Stimulated activated CD4-positive, alpha-beta T cell treated with anti-CD3 and anti-CD28 coated beads, Interleukin-1b, Interleukin-23, amount 100 ng/mL, for 24 hours (primary cell): ENCODE measurements at regions not wholly inside any gene's neighbourhood (a gene's known extent, or its start where the extent isn't known, plus 50 kb on each side); places are given as distances from the start of the nearest gene placed in this dataset.
"Not testable (repeated sequence)": the region's sequence is repeated elsewhere in the genome, so short reads cannot be mapped to it uniquely, and the experiment has no call there.

Experiments used
- DNase-seq, 4 experiments: peaks; one replicate each; pipeline ENCODE4 v3.0.0-alpha.2; 2020; ENCODE audit warnings: low read depth in 4 of 4, low spot score in 1 of 4

DNA sequence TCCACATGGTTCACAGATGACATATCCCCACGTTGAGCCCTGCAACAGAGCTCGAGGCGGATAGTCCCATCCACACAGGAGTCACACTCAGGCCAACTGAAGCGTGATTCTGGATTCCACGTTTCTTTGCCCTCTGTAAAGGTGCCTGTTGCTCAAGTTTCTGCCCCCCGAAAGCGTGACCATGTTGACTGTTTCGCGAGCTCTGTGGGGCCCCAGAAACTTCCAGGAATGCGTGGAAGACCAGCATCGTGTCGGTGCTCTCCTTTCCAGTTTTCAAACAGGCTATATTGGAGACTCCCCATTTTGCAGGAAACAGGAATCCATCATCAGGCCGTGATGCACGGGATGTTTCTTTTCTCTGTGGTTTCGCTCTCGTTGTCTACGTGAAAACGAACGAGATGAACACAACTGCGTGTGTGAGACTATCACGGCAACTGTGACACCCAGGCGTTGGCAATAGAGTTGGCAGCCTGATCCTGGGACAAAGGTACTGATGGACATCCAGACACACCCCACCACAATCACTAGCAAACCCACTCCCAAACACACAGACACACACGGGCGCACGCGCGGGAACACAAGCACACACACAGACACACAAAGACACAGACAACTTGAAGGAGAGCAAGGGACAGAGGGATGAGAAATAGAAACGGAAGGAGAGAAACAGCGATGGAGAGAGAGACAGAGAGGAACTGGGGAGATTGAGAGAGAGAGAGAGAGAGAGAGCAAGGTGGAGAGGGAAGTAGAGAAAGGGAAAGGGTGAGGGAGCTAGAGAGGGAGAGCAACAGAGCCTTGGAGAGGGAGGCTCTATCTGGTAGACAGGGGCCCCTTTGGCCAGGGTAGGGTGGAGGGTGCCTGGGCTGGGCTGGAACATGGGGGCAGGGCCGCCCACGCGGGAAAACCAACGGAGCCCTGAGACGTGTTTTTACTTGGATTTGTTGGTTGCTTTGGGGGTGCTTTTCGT is 1609.3 kb downstream of the SPATA31A7 start:
- DNase-seq = peak in 1 of 4 experiments; percentile 18

DNA sequence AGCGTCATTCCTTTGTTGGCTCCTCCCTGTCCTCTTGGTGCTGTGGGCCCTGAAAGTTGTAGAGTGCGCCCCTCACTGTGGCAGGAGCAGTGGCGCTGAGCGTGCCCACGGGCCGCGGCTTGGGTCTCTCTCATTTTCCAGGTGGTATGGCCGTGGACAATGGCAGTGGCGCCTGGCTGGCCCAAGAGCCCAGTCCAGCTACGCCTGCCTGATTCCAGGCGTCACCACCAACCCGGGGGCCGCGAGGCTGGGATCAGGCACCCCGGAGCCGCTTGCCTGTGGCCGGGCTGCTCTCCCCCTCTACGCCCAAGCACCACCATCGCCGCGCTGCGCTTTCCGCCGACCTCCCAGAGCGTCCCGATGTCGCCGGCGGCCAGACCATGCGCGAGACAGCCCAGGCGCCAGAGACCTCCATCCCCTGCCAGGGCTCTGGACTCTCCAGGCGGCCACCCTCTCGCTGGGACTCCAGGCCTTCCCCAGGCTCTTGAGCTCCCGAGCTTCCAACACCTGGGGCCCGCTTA is 1610.1 kb downstream of the SPATA31A7 start:
- peak in 1 of 4 experiments; percentile 6 for DNase-seq

DNA sequence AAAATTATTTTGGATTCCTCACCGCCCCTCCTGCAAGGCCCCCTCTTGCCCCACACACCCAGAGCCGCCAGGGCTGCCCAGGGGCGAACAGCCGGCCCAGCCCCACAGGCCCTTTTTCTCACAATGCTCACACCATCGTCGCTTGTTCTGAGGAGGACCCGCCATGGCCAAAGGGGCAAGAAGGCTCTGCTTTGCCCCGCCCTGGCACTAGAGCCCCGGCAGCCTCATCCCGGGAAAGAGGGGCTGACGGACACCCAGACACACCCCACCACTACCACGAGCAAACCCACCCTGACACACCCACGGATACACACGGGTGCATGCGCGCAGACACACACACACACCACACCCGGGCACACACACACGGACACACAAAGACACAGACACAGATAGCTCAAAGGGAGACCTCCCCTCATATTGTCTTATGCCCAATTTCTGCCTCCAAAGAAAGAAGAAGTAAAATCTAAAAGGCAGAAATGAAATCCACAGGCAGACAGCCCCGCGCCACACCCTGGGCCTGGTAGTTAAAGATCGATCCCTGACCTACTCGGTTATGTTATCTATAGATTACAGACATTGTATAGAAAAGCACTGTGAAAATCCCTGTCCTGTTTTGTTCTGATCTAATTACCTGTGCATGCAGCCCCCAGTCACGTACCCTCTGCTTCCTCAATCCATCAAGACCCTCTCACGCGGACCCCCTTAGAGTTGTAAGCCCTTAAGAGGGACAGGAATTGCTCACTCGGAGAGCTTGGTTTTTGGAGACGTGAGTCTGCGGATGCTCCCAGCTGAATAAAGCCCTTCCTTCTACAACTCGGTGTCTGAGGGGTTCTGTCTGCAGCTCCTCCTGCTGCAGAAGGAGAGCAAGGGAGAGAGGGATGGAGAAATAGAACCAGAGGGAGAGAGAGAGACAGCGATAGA is 1610.9 kb downstream of the SPATA31A7 start:
- peak in 1 of 4 experiments; percentile 6 for DNase-seq

DNA sequence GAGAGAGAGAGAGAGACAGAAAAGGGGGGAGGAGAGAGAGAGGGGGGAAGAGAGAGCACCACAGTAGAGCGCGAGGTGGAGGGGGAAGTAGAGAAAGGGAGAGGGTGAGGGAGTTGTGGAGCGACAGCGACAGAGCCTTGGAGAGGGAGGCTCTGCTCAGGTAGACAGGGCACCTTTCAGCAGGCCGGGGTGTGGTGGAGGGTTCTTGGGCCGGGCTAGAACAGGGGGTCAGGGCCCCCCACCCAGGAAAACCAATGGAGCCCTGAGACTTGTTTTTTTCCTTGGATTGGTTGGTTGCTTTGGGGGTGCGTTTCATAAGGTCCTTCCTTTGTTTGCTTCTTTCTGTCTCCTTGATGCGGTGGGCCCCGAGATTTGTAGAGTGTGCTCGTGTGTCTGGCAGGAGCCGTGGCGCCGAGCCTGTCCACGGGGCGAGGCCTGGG is 1611.6 kb downstream of the SPATA31A7 start:
- DNase-seq = peak in 1 of 4 experiments; percentile 6

DNA sequence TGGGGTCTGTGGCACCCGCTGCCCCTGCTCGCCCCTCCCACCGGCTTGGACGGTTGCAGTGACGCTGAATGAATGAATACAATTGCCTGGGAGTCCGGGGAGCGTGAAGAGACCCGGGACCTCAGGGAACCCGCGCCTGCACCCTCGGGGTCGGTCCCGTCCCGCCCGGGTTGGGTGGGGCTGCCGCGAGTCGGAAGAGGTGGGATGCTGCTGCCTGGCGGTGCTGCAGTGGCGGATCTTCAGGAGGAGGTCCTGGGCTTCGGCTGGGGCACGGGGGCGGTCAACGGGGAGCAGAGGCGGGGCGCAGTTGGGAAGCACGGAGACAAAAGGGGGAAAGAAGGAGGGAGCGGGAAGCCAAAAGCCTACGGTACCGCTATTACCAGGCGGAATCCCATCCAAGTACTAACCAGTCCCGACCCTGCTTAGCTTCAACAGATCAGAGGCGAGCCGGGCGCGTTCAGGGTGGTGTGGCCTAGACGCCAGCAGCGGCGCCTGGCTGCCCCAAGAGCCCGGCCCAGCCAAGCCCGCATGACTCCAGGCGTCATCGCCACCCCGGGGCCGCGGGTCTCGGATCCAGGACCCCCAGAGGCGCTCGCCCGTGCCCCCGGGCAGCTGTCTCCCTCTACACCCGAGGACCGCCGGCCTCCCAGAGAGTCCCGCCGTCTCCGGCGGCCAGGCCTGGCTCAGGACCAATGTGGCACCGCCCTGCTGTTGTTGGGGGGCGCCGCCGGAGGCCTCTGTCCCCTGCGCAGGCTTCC is 1612.3 kb downstream of the SPATA31A7 start:
- DNase-seq = peak in 2 of 4 experiments; percentile 55 to 65

DNA sequence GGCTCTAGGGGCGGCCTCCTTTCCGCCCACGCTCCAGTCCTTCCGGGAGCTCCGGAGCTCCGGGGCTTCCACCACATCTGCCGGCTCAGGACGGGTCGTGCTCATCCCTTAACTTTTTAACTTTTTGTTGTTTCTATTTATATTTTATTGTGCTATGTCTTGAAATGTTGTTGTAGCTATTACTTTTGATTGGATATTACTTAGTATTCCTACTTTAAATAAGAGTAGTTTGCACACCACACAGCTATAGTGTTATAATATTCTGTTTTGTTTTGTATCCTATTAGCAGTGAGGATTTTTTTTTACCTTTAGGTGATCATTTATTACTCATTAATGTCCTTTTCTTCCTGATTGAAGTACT is 1612.9 kb downstream of the SPATA31A7 start:
- DNase-seq = not testable (repeated sequence)

DNA sequence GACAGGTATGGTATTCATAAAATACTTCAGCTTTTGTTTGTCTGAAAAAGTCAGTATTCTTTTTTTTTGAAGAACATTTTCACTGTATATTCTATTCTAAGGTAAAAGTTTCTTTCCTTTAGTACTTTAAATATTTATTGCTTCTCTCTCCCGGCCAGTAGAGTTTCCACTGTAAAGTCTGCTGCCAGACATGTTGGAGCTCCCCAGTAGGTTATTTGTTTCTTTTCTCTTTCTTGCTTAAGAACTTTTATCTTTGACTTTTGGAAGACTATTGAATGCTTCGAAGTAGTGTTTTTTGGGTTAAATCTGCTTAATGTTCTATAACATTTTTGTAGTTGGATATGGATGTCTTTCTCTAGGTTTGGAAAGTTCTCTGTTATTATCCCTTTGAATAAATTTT is 1613.3 kb downstream of the SPATA31A7 start:
- not testable (repeated sequence) for DNase-seq

DNA sequence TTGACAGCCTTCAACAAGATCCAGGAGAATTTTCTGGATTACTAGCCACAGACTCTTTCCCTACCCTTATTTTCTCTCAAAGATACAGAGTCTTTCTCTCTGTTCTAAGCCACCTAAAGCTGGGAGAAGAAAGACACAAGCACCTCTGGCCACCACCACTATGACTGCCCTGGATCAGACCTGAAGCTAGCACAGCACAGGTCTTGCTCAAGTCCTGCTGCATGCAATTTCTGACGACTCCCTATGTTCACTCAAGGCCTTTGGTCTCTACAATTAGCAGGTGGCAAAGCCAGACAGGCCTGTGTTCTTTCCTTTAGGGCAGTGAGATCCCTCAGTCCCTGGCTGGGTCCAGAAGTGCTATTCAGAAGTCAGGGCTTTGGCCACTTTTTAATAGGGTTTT is 1614.5 kb downstream of the SPATA31A7 start:
- not testable (repeated sequence) for DNase-seq

DNA sequence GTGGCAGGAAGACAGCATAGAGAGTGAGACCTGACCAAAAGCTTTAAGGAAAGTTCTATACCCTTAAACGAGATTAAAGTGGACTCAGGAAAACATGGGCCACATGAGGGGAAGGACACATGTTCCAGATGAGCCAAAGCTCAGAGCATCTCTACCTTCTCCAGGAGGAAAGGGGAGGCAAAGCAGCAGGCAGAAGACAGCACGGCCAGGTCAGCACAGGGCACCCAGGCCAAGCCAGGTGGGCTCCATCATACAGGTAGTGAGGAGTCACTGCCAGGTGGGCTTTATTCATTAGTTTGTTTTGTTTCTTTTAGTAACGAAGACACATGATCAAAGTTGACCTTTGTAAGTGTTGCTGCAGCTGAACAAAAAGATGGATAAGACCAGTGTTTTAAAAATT is 1617.6 kb downstream of the SPATA31A7 start:
- not testable (repeated sequence) for DNase-seq

DNA sequence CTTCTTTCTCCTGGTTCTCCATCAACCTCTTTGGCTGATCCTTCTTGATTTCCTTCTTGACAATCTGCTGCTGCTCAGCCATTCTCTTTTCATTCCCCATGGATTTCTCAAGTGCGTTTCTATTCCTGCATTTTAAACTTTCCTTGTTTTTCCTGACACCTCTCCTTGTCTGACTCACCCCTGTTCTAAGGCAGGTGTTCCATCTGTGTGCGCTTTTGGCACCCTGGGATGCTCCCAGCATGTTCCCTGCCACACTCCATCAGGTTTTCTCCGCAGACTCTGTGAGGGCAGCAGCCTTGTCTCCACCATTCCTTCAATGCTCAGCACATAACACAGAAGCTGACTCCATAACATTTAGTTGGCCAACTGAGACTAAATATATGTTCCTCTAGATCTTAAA is 1618.2 kb downstream of the SPATA31A7 start:
- not testable (repeated sequence) for DNase-seq

DNA sequence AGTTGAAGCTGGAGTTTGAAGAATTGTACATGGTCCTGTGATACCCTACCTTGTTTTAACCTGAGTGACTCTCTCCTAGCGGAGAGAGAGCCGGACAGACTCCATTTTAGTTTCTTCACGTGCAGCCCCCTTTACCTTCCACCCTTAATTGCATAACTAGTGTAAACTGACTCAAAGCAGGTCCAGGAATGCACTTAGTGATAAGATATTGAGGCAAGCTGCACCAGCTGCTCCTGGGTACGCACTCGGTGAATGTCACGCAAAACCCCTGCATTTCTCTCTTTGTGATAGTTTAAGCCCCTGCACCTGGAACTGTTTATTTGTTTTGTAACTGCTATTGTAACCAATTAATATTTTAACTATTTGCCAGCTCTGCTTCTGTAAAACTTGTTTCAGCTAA is 1620.5 kb downstream of the SPATA31A7 start:
- not testable (repeated sequence) for DNase-seq

DNA sequence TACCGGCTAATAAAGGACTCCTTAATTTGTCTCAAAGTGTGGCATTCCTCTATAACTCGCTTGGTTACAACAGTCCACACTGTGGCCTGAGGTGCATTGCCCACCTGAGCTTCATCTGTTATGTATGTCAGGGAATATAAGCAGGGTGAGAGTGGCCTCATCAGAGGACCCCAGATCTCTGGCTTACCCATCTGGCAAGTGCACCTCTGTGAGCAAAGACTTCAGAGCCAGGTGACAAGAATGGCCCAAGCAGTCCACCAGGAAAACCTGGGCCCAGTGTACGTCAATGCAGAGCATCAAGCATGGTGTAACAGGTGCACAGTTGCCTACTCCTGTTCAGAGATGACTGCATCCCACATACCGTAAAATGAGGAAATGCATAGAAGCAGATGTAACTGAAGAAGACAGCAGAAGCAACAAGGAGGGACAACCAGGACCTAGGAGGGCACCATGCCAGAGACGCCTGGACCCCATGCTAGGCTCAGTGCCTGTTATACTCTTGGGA is 1621.0 kb downstream of the SPATA31A7 start:
- DNase-seq = not testable (repeated sequence)

DNA sequence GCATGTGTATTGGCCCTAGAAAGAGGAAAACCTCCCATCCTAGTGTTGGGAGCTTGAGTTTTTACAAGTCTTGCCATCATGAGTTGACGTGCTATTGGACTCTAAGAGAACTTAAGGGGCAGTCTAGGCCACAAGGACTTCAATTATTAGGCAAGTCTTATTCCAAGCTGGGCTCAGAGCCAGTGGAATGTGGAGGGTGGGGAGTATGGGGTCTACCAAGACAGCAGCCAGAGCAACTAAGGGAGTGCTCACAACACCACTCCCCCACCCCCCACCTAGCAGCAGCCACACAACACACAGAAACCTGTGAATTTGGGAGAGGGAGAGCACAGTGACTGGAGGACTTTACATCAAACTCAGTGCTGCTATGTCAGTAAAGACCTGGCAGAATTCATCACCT is 1625.6 kb downstream of the SPATA31A7 start:
- not testable (repeated sequence) for DNase-seq

DNA sequence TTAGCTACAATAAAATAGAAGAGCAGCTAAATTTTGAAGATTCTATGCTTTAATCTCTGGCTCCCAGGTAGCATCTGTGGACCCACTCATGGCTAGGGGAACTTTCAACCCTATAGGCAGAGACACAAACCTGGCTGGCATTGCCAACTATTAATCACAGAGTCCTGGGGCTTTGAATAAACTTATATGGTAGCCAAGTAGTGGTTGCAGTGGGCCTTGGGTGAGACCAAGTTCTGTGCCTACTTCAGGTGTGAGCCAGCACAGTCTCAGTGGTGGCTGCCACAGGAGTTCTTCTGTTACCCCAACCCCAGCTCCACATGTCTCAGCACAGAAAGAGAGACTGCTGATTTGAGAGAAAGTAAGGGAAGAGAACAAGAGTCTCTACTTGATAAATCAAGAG is 1626.5 kb downstream of the SPATA31A7 start:
- DNase-seq = not testable (repeated sequence)

DNA sequence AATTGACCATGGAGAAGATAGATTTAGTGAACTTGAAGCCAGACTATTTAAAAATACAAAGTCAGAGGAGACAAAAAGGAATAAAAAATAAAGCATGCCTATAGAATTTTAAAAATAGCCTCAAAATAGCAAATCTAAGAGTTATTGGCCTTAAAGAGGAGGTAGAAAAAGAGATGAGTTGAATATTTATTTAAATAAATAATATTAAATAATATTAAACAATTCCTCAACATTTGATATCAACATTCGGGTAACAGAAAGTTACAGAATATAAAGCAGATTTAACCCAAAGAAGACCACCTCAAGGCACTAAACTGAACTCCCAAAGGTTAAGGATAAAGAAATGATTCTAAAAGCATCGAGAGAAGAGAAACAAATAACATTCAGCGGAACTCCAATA is 1627.4 kb downstream of the SPATA31A7 start:
- DNase-seq = not testable (repeated sequence)

DNA sequence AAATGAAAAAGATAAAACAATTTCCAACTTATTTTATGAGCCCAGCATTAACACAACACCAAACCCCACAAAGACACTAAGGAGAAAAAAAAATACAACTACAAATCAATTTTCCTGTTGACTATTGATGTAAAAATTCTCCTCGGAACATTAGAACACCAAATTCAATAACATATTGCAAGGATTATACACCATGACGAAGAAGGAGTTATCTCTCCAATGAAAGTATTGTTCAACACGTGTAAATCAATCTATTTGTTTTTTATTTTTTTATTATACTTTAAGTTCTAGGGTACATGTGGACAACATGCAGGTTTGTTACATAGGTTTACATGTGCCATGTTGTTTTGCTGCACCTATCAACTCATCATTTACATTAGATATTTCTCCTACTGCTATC is 1632.3 kb downstream of the SPATA31A7 start:
- not testable (repeated sequence) for DNase-seq

DNA sequence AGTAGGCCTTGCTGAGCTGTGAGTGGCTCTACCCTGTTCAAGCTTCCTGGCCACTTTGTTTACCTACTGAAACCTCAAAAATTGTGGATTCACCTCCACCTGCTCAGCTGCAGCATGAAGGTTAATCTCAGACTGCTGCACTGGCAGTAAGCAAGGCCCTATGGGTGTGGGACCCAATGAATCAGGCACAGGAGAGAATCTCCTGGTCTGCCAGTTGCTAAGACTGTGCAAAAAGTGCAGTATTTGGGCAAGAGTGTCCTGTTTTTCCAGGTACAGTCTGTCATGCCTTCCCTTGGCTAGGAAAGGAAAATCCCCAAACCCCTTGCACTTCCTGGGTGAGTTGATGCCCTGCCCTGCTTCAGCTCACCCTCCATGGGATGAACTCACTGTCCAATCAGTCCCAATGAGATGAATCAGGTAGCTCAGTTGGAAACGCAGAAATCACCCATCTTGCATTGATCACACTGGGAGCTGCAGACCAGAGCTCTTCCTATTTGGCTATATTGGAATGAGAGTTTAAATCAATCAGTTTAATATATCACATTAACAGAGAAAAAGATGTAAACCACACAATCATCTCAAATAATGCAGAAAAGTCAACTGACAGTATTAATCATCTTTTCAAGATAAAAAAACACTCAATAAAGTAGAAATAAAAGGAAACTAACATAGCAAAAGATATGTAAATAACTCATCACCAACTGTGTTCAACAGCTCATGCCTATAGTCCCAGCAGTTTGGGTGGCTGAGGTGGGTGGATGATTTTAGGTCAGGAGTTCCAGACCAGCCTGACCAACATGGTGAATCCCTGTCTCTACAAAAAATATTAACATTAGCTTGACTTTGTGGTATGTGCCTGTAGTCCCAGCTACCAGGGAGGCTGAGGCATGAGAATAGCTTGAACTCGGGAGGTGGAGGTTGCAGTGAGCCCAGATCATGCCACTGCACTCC is 1638.4 kb downstream of the SPATA31A7 start:
- DNase-seq = not testable (repeated sequence)

DNA sequence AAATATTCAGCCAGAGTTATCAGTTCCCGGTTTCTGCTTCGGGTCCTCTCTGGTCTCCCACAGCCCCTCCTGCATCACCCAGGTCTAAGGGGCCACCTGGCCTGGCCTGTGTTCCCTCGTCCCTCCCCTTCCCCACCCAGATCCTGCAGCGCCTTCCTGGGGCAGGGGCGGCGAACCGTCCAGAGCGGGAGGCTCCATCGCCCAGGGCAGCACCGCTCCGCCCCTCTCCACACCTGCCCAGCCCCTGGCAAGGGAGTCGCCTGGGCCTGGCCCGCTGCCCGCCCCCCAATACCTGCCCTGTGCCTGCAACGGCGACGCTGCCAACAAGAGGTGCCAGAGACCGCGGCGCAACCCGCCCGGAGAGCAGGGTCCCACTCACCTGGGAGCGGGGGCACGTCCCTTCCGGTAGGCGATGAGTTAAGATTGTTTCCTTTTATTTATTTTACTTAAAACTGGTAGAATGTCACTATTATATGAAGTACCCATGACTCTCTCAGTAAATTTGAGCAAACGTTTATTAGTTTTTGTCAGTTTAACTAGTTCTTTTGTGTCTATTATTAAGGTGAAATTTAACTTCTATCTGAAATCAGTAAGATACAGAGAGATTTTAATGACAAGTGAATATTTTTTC is 1641.1 kb downstream of the SPATA31A7 start:
- not testable (repeated sequence) for DNase-seq
